Inflammatory macrophage (primary cell): ENCODE measurements at regions not wholly inside any gene's neighbourhood (a gene's known extent, or its start where the extent isn't known, plus 50 kb on each side); places are given as distances from the start of the nearest gene placed in this dataset.

Experiments
- DNase-seq, 2 donors: peaks; one replicate each; pipeline ENCODE4 v3.0.0-alpha.2; 2020 to 2022

GRCh38 chr4:3852711-3853110 is 86.5 kb downstream of the ADRA2C start:
- DNase-seq = no peak

- DNase-seq = no peak
Measured at GRCh38 chr4:3853388-3854035, 87.3 kb downstream of the ADRA2C start.

GRCh38 chr4:3854661-3855060 is 88.5 kb downstream of the ADRA2C start:
- DNase-seq = no peak

GRCh38 chr4:3855646-3856045 is 89.5 kb downstream of the ADRA2C start:
- no peak for DNase-seq

GRCh38 chr4:3856604-3857204 is 90.5 kb downstream of the ADRA2C start:
- DNase-seq = no peak

GRCh38 chr4:3857269-3857926 is 91.2 kb downstream of the ADRA2C start:
- no peak for DNase-seq

GRCh38 chr4:3858046-3858730 is 92.0 kb downstream of the ADRA2C start:
- DNase-seq = no peak

- no peak for DNase-seq
Measured at GRCh38 chr4:3858765-3859388, 92.7 kb downstream of the ADRA2C start.

GRCh38 chr4:3859571-3859970 is 93.4 kb downstream of the ADRA2C start:
- no peak for DNase-seq

- DNase-seq = no peak
Measured at GRCh38 chr4:3860061-3860912, 94.1 kb downstream of the ADRA2C start.

GRCh38 chr4:3860913-3861636 is 94.9 kb downstream of the ADRA2C start:
- no peak for DNase-seq

GRCh38 chr4:3861720-3862639 is 95.8 kb downstream of the ADRA2C start:
- DNase-seq = no peak

- no peak for DNase-seq
Measured at GRCh38 chr4:3862640-3863420, 96.6 kb downstream of the ADRA2C start.

- no peak for DNase-seq
Measured at GRCh38 chr4:3863841-3864741, 97.9 kb downstream of the ADRA2C start.

GRCh38 chr4:3864742-3865721 is 98.8 kb downstream of the ADRA2C start:
- no peak for DNase-seq

- no peak for DNase-seq
Measured at GRCh38 chr4:3865986-3866812, 100.0 kb downstream of the ADRA2C start.
